C1 segment of cervical spinal cord (tissue), 14 donors: ENCODE measurements at regions not wholly inside any gene's neighbourhood (a gene's known extent, or its start where the extent isn't known, plus 50 kb on each side); places are given as distances from the start of the nearest gene placed in this dataset.

Experiments used
- DNase-seq, 14 donors: peaks; one replicate each; lab custom pipeline; 2025; lab: John Stamatoyannopoulos, UW

GRCh38 chr2:209367075-209367747, 56.6 kb upstream of the MAP2 start:
- DNase-seq, result no peak

GRCh38 chr2:209368406-209368805, 55.4 kb upstream of the MAP2 start:
- no peak for DNase-seq

DNA sequence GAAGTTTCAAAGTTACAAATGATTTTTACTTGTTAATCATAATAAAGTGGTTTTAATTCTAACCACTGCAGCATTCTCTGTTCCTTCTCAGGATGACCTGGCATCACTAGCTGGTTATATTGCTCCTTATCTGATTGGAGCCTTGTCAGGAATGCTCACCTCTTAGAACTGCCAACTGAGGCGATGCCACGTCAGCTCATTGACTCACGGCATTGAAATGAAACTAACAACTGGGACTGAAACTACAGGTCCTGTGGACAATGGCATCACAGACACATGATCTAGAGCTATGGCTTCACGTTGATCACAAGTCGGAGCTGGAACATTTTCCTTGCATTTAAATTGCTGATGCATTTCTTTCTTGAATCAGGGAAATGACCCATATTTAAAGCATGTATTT, 54.9 kb upstream of the MAP2 start:
- DNase-seq, result no peak

- DNase-seq, result no peak
Measured at GRCh38 chr2:209369656-209370055, 54.2 kb upstream of the MAP2 start.

DNA sequence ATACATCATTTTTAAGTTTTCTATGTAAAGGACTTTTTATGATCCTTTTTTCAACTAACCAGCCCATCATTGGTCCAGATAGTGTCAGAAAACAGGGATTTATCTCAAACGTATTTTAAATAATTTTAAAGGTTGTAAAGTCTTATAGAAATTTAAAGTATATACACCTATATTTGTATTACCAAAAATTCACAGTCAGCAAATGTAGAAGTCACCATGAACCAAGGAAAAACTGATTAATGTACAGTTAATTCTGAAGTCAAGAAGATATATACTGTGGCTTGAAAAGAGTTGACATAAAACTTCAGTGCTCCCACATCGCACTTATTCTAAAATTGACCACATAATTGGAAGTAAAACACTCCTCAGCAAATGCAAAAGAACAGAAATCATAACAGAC, 52.4 kb upstream of the MAP2 start:
- DNase-seq, result no peak
